Kidney epithelial cell (primary cell): ENCODE measurements at regions not wholly inside any gene's neighbourhood (a gene's known extent, or its start where the extent isn't known, plus 50 kb on each side); places are given as distances from the start of the nearest gene placed in this dataset.

Experiments used
- DNase-seq: peaks from one replicate; pipeline ENCODE4 v3.0.0-alpha.2; 2010; ENCODE audit warnings: low read depth
- H3K27me3 ChIP-seq: 2 replicates; pipeline ENCODE4 v1.6.0; 2011; ENCODE audit warnings: low read length; ENCODE audit not compliant: control insufficient read depth, insufficient read depth
- H3K36me3 ChIP-seq: 2 replicates; pipeline ENCODE4 v1.5.1; 2011; ENCODE audit warnings: low read length; ENCODE audit not compliant: control insufficient read depth, insufficient read depth
- H3K4me3 ChIP-seq: 2 replicates; pipeline ENCODE4 v1.5.1; 2011; ENCODE audit warnings: low read depth, mild to moderate bottlenecking, control low read depth, low read length
- CTCF ChIP-seq: IDR thresholded peaks from 2 replicates; pipeline ENCODE4 v1.5.1; 2011; ENCODE audit warnings: mild to moderate bottlenecking, moderate library complexity, low read length, control low read depth, inconsistent platforms; ENCODE audit not compliant: insufficient read depth, poor library complexity, severe bottlenecking

GRCh38 chr15:96117270-96117669, 213.2 kb upstream of the NR2F2 start:
- no peak overlapping the region for H3K4me3 ChIP-seq
- no peak for TF ChIP-seq CTCF
- H3K27me3 ChIP-seq = no peaks in the 10 kb centered on the region
- no peaks in the 10 kb centered on the region for H3K36me3 ChIP-seq
- DNase-seq = no peak

GRCh38 chr15:96119734-96120133, 210.8 kb upstream of the NR2F2 start:
- no peak overlapping the region for H3K4me3 ChIP-seq
- H3K27me3 ChIP-seq = no peaks in the 10 kb centered on the region
- TF ChIP-seq CTCF = no peak
- no peaks in the 10 kb centered on the region for H3K36me3 ChIP-seq
- DNase-seq = no peak

GRCh38 chr15:96121086-96121920, 209.2 kb upstream of the NR2F2 start:
- DNase-seq = no peak
- no peak for TF ChIP-seq CTCF
- Histone ChIP-seq H3K36me3 (no peaks in the 10 kb centered on the region), H3K27me3 (no peaks in the 10 kb centered on the region), H3K4me3 (no peak overlapping the region)

- no peak for TF ChIP-seq CTCF
- Histone ChIP-seq H3K4me3 (no peak overlapping the region), H3K27me3 (no peaks in the 10 kb centered on the region), H3K36me3 (no peaks in the 10 kb centered on the region)
- no peak for DNase-seq
Measured at GRCh38 chr15:96122077-96123027, 208.1 kb upstream of the NR2F2 start.

GRCh38 chr15:96123028-96123400, 207.5 kb upstream of the NR2F2 start:
- Histone ChIP-seq H3K27me3 (no peaks in the 10 kb centered on the region), H3K4me3 (no peak overlapping the region)

More at GRCh38 chr15:96123028-96123400, 207.5 kb upstream of the NR2F2 start:
- no peak for TF ChIP-seq CTCF
- DNase-seq = no peak
- H3K36me3 ChIP-seq = no peaks in the 10 kb centered on the region
